Mesothelial cell of epicardium (in vitro differentiated cells): ENCODE measurements at regions not wholly inside any gene's neighbourhood (a gene's known extent, or its start where the extent isn't known, plus 50 kb on each side); places are given as distances from the start of the nearest gene placed in this dataset.

Experiments
- DNase-seq, 2 experiments: peaks; one replicate each; pipeline ENCODE4 v3.0.0; 2021; ENCODE audit warnings: low spot score in 2 of 2; ENCODE audit not compliant: unreplicated experiment in 2 of 2
- H3K27ac Mint-ChIP-seq: 2 replicates; pipeline ENCODE4 v1.8.0; 2021; ENCODE audit warnings: mixed read lengths
- H3K27me3 Mint-ChIP-seq: 2 replicates; pipeline ENCODE4 v1.8.0; 2021; ENCODE audit warnings: low read depth, mixed read lengths
- H3K36me3 Mint-ChIP-seq: 2 replicates; pipeline ENCODE4 v1.8.0; 2021; ENCODE audit warnings: mixed read lengths
- H3K4me1 Mint-ChIP-seq: 2 replicates; pipeline ENCODE4 v1.8.0; 2021; ENCODE audit warnings: mixed read lengths
- H3K4me3 Mint-ChIP-seq: 2 replicates; pipeline ENCODE4 v1.8.0; 2021; ENCODE audit warnings: mild to moderate bottlenecking, moderate library complexity, mixed read lengths
- H3K9me3 Mint-ChIP-seq: 2 replicates; pipeline ENCODE4 v1.8.0; 2021; ENCODE audit warnings: mixed read lengths
- CTCF ChIP-seq: fragments of 200-600 bp; sonication (generic); IDR thresholded peaks from one replicate; pipeline ENCODE4 v1.5.0; 2021; ENCODE audit warnings: antibody characterized with exemption; ENCODE audit not compliant: unreplicated experiment

GRCh38 chr7:116353647-116354046 is 143.3 kb downstream of the TES start:
- Mint-ChIP-seq H3K36me3 (no peaks in the 10 kb centered on the region), H3K4me1 (peaks cover 43% of the 10 kb centered on the region), H3K4me3 (no peak overlapping the region), H3K9me3 (peaks cover 6% of the 10 kb centered on the region), H3K27me3 (no peaks in the 10 kb centered on the region), H3K27ac (peak overlapping the region; percentile 95)
- no peak for TF ChIP-seq CTCF
- no peak for DNase-seq

GRCh38 chr7:116354171-116354545 is 143.8 kb downstream of the TES start:
- Mint-ChIP-seq H3K27ac (peak overlapping the region; percentile 95), H3K36me3 (no peaks in the 10 kb centered on the region), H3K9me3 (peaks cover under 1% of the 10 kb centered on the region), H3K27me3 (no peaks in the 10 kb centered on the region), H3K4me1 (peaks cover 43% of the 10 kb centered on the region), H3K4me3 (no peak overlapping the region)
- no peak for TF ChIP-seq CTCF
- no peak for DNase-seq

- peak overlapping the region; percentile 43 for H3K4me3 Mint-ChIP-seq
- H3K27ac Mint-ChIP-seq = peak overlapping the region; percentile 95
- TF ChIP-seq CTCF = no peak
- peaks cover 43% of the 10 kb centered on the region for H3K4me1 Mint-ChIP-seq
- DNase-seq = peak in 1 of 2 experiments; percentile 61
- H3K9me3 Mint-ChIP-seq = no peaks in the 10 kb centered on the region
- no peaks in the 10 kb centered on the region for H3K36me3 Mint-ChIP-seq
- H3K27me3 Mint-ChIP-seq = no peaks in the 10 kb centered on the region
Observed at GRCh38 chr7:116354546-116355423, 144.4 kb downstream of the TES start.

- Mint-ChIP-seq H3K27ac (peak overlapping the region; percentile 95), H3K4me3 (peak overlapping the region; percentile 43), H3K9me3 (no peaks in the 10 kb centered on the region), H3K4me1 (peaks cover 43% of the 10 kb centered on the region), H3K27me3 (no peaks in the 10 kb centered on the region), H3K36me3 (no peaks in the 10 kb centered on the region)
- no peak for DNase-seq
- TF ChIP-seq CTCF = no peak
Observed at GRCh38 chr7:116355424-116355765, 144.1 kb upstream of the CAV2 start.

GRCh38 chr7:116356333-116356965 is 143.1 kb upstream of the CAV2 start:
- H3K27ac Mint-ChIP-seq = peak overlapping the region; percentile 95
- no peaks in the 10 kb centered on the region for H3K36me3 Mint-ChIP-seq
- no peak overlapping the region for H3K4me3 Mint-ChIP-seq

More at GRCh38 chr7:116356333-116356965, 143.1 kb upstream of the CAV2 start:
- Mint-ChIP-seq H3K4me1 (peaks cover 43% of the 10 kb centered on the region), H3K27me3 (no peaks in the 10 kb centered on the region), H3K9me3 (peaks cover 3% of the 10 kb centered on the region)
- TF ChIP-seq CTCF = no peak
- DNase-seq = no peak
